IMR-90 (cell line): ENCODE measurements at regions not wholly inside any gene's neighbourhood (a gene's known extent, or its start where the extent isn't known, plus 50 kb on each side); places are given as distances from the start of the nearest gene placed in this dataset.

Experiments
- ATAC-seq: fragments of 200-7000 bp; cut with Tn5 transposase; 2 replicates; pipeline ENCODE4 v1.9.1; 2020; ENCODE audit warnings: low read depth, mild to moderate bottlenecking, moderate library complexity
- BruUV-seq: library from RNA; stranded (reverse); fragments of 400-500 nt; replicated peaks from 2 replicates; lab custom pipeline; 2021; lab: Mats Ljungman, UMichigan
- CTCF ChIA-PET: fragments of 300-600 bp; formaldehyde crosslinking; extraction: SDS; loops from one replicate; lab custom pipeline; 2021; ENCODE audit warnings: antibody characterized with exemption; lab: Yijun Ruan, JAX
- POLR2A ChIA-PET: fragments of 300-600 bp; sonication (Branson Sonifier 250); formaldehyde crosslinking; loops from one replicate; lab custom pipeline; 2022; ENCODE audit warnings: antibody characterized with exemption; ENCODE audit not compliant: unreplicated experiment; lab: Charles Lee
- DNase-seq: peaks from one replicate; pipeline ENCODE4 v3.0.0; 2013
- H2AFZ ChIP-seq: replicated peaks from 2 replicates; pipeline ENCODE3; 2013; ENCODE audit warnings: low read length, mild to moderate bottlenecking; ENCODE audit not compliant: poor library complexity
- H2AK5ac ChIP-seq: 2 replicates; pipeline ENCODE4 v1.6.1; 2013; ENCODE audit warnings: low read depth, low read length, inconsistent platforms
- H2AK9ac ChIP-seq: replicated peaks from 2 replicates; pipeline ENCODE3; 2013; ENCODE audit warnings: mild to moderate bottlenecking, low read depth, low read length, moderate library complexity; ENCODE audit not compliant: poor library complexity
- H2BK120ac ChIP-seq: 2 replicates; pipeline ENCODE4 v1.6.1; 2013; ENCODE audit warnings: low read depth, low read length, inconsistent platforms
- H2BK15ac ChIP-seq: 3 replicates; pipeline ENCODE4 v1.6.1; 2013; ENCODE audit warnings: low read depth, low read length, inconsistent platforms
- H2BK20ac ChIP-seq: 2 replicates; pipeline ENCODE4 v1.6.1; 2013; ENCODE audit warnings: low read depth, mild to moderate bottlenecking, inconsistent platforms, low read length, moderate library complexity
- H2BK5ac ChIP-seq: 2 replicates; pipeline ENCODE4 v1.6.1; 2013; ENCODE audit warnings: mild to moderate bottlenecking, low read depth, low read length, inconsistent platforms; ENCODE audit not compliant: poor library complexity, severe bottlenecking
- H3K14ac ChIP-seq: replicated peaks from 2 replicates; pipeline ENCODE4 v1.6.1; 2013; ENCODE audit warnings: low read depth, low read length, inconsistent platforms
- H3K18ac ChIP-seq: 2 replicates; pipeline ENCODE4 v1.6.1; 2013; ENCODE audit warnings: low read depth, low read length, control low read depth
- H3K23ac ChIP-seq: 2 replicates; pipeline ENCODE4 v1.6.1; 2013; ENCODE audit warnings: low read depth, low read length, inconsistent platforms
- H3K27ac ChIP-seq: 2 replicates; pipeline ENCODE4 v1.5.1; 2013; ENCODE audit warnings: mild to moderate bottlenecking, control low read depth, low read length; ENCODE audit not compliant: insufficient read depth
- H3K27me3 ChIP-seq: 2 replicates; pipeline ENCODE4 v1.6.1; 2013; ENCODE audit warnings: low read length; ENCODE audit not compliant: control insufficient read depth, insufficient read depth
- H3K36me3 ChIP-seq: 2 replicates; pipeline ENCODE4 v1.6.1; 2013; ENCODE audit warnings: low read length, mixed read lengths; ENCODE audit not compliant: control insufficient read depth, insufficient read depth
- H3K4ac ChIP-seq: 2 replicates; pipeline ENCODE4 v1.6.1; 2013; ENCODE audit warnings: low read depth, low read length, inconsistent platforms
- H3K4me1 ChIP-seq: 2 replicates; pipeline ENCODE4 v1.6.1; 2013; ENCODE audit warnings: low read length, mixed read lengths; ENCODE audit not compliant: control insufficient read depth, insufficient read depth
- H3K4me2 ChIP-seq: 2 replicates; pipeline ENCODE4 v1.6.1; 2013; ENCODE audit warnings: low read depth, mild to moderate bottlenecking, control low read depth, low read length, moderate library complexity
- H3K4me3 ChIP-seq: 2 replicates; pipeline ENCODE4 v1.5.1; 2013; ENCODE audit warnings: low read depth, mild to moderate bottlenecking, control low read depth, low read length, moderate library complexity; ENCODE audit not compliant: insufficient read depth
- H3K56ac ChIP-seq: 2 replicates; pipeline ENCODE4 v1.6.1; 2013; ENCODE audit warnings: low read length, inconsistent platforms; ENCODE audit not compliant: insufficient read depth; ENCODE audit errors: extremely low read depth
- H3K79me1 ChIP-seq, 2 experiments: 2 replicates each; pipeline ENCODE4 v1.6.1; 2013; ENCODE audit warnings: low read length in 2 of 2, inconsistent platforms in 1 of 2, low read depth in 1 of 2
- H3K9ac ChIP-seq: 2 replicates; pipeline ENCODE4 v1.6.1; 2013; ENCODE audit warnings: low read depth, low read length, control low read depth
- H3K9me1 ChIP-seq: 2 replicates; pipeline ENCODE4 v1.6.1; 2013; ENCODE audit warnings: low read length, inconsistent platforms; ENCODE audit not compliant: insufficient read depth
- H3K9me3 ChIP-seq: 2 replicates; pipeline ENCODE4 v1.6.1; 2013; ENCODE audit warnings: low read length; ENCODE audit not compliant: control insufficient read depth, insufficient read depth
- H4K20me1 ChIP-seq: 2 replicates; pipeline ENCODE4 v1.6.1; 2013; ENCODE audit warnings: low read length, inconsistent platforms; ENCODE audit not compliant: insufficient read depth
- H4K5ac ChIP-seq: 2 replicates; pipeline ENCODE4 v1.6.1; 2013; ENCODE audit warnings: mild to moderate bottlenecking, low read depth, low read length, control low read depth
- H4K8ac ChIP-seq, 2 experiments: 2 replicates each; pipeline ENCODE4 v1.6.1; 2013; ENCODE audit warnings: low read depth in 2 of 2, low read length in 2 of 2, control low read depth in 1 of 2, inconsistent platforms in 1 of 2
- H4K91ac ChIP-seq: 2 replicates; pipeline ENCODE4 v1.6.1; 2013; ENCODE audit warnings: low read depth, low read length, inconsistent platforms; ENCODE audit not compliant: insufficient read depth
- BHLHE40 ChIP-seq: fragments of 150-350 bp; IDR thresholded peaks from 2 replicates; pipeline ENCODE4 v1.6.1; 2016; ENCODE audit warnings: mild to moderate bottlenecking, low read depth, low read length
- CEBPB ChIP-seq: IDR thresholded peaks from 2 replicates; pipeline ENCODE4 v1.6.1; 2012; ENCODE audit warnings: low read depth, low read length, improper control_type of control experiment
- CHD1 ChIP-seq: IDR thresholded peaks from 2 replicates; pipeline ENCODE4 v1.6.1; 2012; ENCODE audit warnings: low read depth, low read length, improper control_type of control experiment
- FOS ChIP-seq: fragments of 150-350 bp; IDR thresholded peaks from 2 replicates; pipeline ENCODE4 v1.6.1; 2016; ENCODE audit warnings: low read depth, low read length
- NFE2L2 ChIP-seq: fragments of 150-350 bp; IDR thresholded peaks from 2 replicates; pipeline ENCODE4 v1.6.1; 2016; ENCODE audit warnings: low read depth, mild to moderate bottlenecking, low read length
- POLR2A ChIP-seq: IDR thresholded peaks from 2 replicates; pipeline ENCODE4 v1.6.1; 2012; ENCODE audit warnings: mild to moderate bottlenecking, low read depth, low read length
- WGBS, 2 experiments: methylation state at CpG; one replicate each; pipeline versions ENCODE4 v1.1.5 to v1.1.7; 2013; ENCODE audit warnings: missing lambda C conversion rate in 2 of 2; ENCODE audit not compliant: insufficient read length in 1 of 2; ENCODE audit errors: extremely low coverage in 2 of 2; 5-methylcytosine and 5-hydroxymethylcytosine counted together
- dilution Hi-C: fragments of 300-500 bp; cut with HindIII; formaldehyde crosslinking; loops from one replicate; pipeline ENCODE4 v1.14.3; 2018; ENCODE audit warnings: low sequenced_read_pairs; ENCODE audit not compliant: unreplicated experiment
- in situ Hi-C: fragments of 300-500 bp; cut with MboI; formaldehyde crosslinking; loops from 3 replicates; pipeline ENCODE4 v1.14.3; 2019; ENCODE audit warnings: low sequenced_read_pairs, inconsistent platforms, mixed read lengths
- intact Hi-C: fragments of 100-400 bp; cut with micrococcal nuclease; formaldehyde crosslinking; loops from 2 replicates; pipeline ENCODE4 v1.10.0; 2022
- TF ChIP-seq, protein P1 (sequence below): conservative IDR thresholded peaks from 2 replicates; pipeline ENCODE4 v1.5.1; 2012; ENCODE audit warnings: mild to moderate bottlenecking, low read depth, low read length, improper control_type of control experiment
- TF ChIP-seq, protein P2 (sequence below): fragments of 150-350 bp; IDR thresholded peaks from 2 replicates; pipeline ENCODE4 v1.6.1; 2017; ENCODE audit warnings: mild to moderate bottlenecking, antibody characterized with exemption, low read length, low read depth

DNA sequence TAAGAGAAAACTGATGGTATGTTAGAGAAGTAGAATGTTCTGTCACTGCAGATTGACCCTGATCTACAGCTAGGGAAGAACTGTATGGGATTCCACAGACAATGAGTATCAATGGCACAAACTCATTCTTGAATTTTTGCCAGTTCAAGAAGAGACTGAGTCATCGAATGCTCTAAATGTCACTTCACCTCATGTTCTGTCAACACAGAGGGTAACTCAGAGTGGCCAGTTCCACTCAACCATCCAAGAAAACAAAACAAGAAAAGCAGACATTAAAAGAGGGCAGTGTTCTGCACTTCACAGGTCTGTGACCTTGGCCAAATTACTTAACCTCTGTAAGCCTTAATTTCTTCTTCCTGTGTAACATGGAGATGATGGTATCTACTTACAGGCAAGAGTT, 132.2 kb upstream of the HMHB1 start:
- in situ Hi-C loops (no loop called here), intact Hi-C loops (loop anchor here (1.0 kb wide), 1 partner anchor 277 kb away; no protein-coding TSS in a partner anchor), dilution Hi-C loops (no loop called here)
- Histone ChIP-seq H4K91ac (no peak overlapping the region), H3K14ac (peak overlapping the region; percentile 45; the same call in 1 of the 2 replicates), H4K8ac (no peak overlapping the region), H3K9ac (no peak overlapping the region), H2AK5ac (no peak overlapping the region), H3K9me1 (no peaks in the 10 kb centered on the region; the same call in 1 of the 2 replicates), H3K23ac (no peak overlapping the region), H3K9me3 (no peaks in the 10 kb centered on the region), H2BK15ac (no peak overlapping the region), H3K27ac (no peak overlapping the region), H3K4me1 (peaks cover 8% of the 10 kb centered on the region), H3K4me2 (no peak overlapping the region; the same call in 1 of the 2 replicates), H3K79me1 (no peaks in the 10 kb centered on the region), H2BK5ac (peak overlapping the region; percentile 63), H2BK20ac (peak overlapping the region; percentile 68), H3K4ac (no peak overlapping the region), H4K20me1 (no peaks in the 10 kb centered on the region), H2AFZ (no peak overlapping the region), H3K27me3 (no peaks in the 10 kb centered on the region), H3K36me3 (no peaks in the 10 kb centered on the region), H4K5ac (no peak overlapping the region), H2AK9ac (no peak overlapping the region), H3K18ac (no peak overlapping the region; the same call in 1 of the 2 replicates), H3K4me3 (no peak overlapping the region), H3K56ac (no peak overlapping the region), H2BK120ac (no peak overlapping the region; the same call in 1 of the 2 replicates)
- DNase-seq (peak; percentile 56), ATAC-seq (peak; percentile 53)
- POLR2A ChIA-PET, result no interaction called here
- WGBS, 2 experiments, result 0% methylated on average over 1 of the region's 1 CpG; no CpG with 5 or more reads in 1 of the 2 experiments
- CTCF ChIA-PET, result no interaction called here
- no TSS peak for BruUV-seq
- TF ChIP-seq NFE2L2, result no peak
- no peak for TF ChIP-seq BHLHE40
- TF ChIP-seq FOS, result peak; percentile 10; the same call in 1 of the 2 replicates
- TF ChIP-seq, protein P1, sequence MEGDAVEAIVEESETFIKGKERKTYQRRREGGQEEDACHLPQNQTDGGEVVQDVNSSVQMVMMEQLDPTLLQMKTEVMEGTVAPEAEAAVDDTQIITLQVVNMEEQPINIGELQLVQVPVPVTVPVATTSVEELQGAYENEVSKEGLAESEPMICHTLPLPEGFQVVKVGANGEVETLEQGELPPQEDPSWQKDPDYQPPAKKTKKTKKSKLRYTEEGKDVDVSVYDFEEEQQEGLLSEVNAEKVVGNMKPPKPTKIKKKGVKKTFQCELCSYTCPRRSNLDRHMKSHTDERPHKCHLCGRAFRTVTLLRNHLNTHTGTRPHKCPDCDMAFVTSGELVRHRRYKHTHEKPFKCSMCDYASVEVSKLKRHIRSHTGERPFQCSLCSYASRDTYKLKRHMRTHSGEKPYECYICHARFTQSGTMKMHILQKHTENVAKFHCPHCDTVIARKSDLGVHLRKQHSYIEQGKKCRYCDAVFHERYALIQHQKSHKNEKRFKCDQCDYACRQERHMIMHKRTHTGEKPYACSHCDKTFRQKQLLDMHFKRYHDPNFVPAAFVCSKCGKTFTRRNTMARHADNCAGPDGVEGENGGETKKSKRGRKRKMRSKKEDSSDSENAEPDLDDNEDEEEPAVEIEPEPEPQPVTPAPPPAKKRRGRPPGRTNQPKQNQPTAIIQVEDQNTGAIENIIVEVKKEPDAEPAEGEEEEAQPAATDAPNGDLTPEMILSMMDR, result no peak
- no peak for TF ChIP-seq CEBPB
- TF ChIP-seq, protein P2, sequence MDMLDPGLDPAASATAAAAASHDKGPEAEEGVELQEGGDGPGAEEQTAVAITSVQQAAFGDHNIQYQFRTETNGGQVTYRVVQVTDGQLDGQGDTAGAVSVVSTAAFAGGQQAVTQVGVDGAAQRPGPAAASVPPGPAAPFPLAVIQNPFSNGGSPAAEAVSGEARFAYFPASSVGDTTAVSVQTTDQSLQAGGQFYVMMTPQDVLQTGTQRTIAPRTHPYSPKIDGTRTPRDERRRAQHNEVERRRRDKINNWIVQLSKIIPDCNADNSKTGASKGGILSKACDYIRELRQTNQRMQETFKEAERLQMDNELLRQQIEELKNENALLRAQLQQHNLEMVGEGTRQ, result no peak
- TF ChIP-seq POLR2A, result no peak
- no peak for TF ChIP-seq CHD1
